Neuronal stem cell (in vitro differentiated cells): ENCODE measurements at regions not wholly inside any gene's neighbourhood (a gene's known extent, or its start where the extent isn't known, plus 50 kb on each side); places are given as distances from the start of the nearest gene placed in this dataset.
A peak's percentile ranks its signal among the peaks of the same experiment; 100 is the strongest.
"Not testable (repeated sequence)": the region's sequence is repeated elsewhere in the genome, so short reads cannot be mapped to it uniquely, and the experiment has no call there.

Source experiments
- DNase-seq: peaks from one replicate; pipeline ENCODE4 v3.0.0-alpha.2; 2013; ENCODE audit warnings: low spot score
- H2AFZ ChIP-seq: one replicate; pipeline ENCODE4 v1.6.1; 2013; ENCODE audit warnings: mild to moderate bottlenecking, low read length, inconsistent platforms
- H2AK5ac ChIP-seq: 2 replicates; pipeline ENCODE4 v1.6.1; 2013; ENCODE audit warnings: low read depth, mild to moderate bottlenecking, inconsistent platforms, low read length, moderate library complexity, mixed read lengths
- H2BK120ac ChIP-seq: 2 replicates; pipeline ENCODE4 v1.6.1; 2013; ENCODE audit warnings: low read depth, mild to moderate bottlenecking, inconsistent platforms, low read length, moderate library complexity, mixed read lengths
- H2BK12ac ChIP-seq: one replicate; pipeline ENCODE4 v1.6.1; 2013; ENCODE audit warnings: low read length, inconsistent platforms
- H2BK15ac ChIP-seq: 2 replicates; pipeline ENCODE4 v1.6.1; 2013; ENCODE audit warnings: mild to moderate bottlenecking, low read length, inconsistent platforms, mixed read lengths
- H2BK5ac ChIP-seq: one replicate; pipeline ENCODE4 v1.6.1; 2013; ENCODE audit warnings: inconsistent platforms, mild to moderate bottlenecking, low read length, moderate library complexity
- H3K14ac ChIP-seq: one replicate; pipeline ENCODE4 v1.6.1; 2013; ENCODE audit warnings: low read length, inconsistent platforms
- H3K18ac ChIP-seq: 2 replicates; pipeline ENCODE4 v1.6.1; 2013; ENCODE audit warnings: low read length, inconsistent platforms
- H3K23ac ChIP-seq: 2 replicates; pipeline ENCODE4 v1.6.1; 2013; ENCODE audit warnings: low read depth, mild to moderate bottlenecking, mixed read lengths, low read length, inconsistent platforms; ENCODE audit not compliant: poor library complexity
- H3K27ac ChIP-seq: replicated peaks from 3 replicates; pipeline ENCODE4 v1.5.1; 2013; ENCODE audit warnings: low read length, inconsistent platforms
- H3K27me3 ChIP-seq, 3 experiments: 2 replicates each; pipeline ENCODE4 v1.6.1; 2013; ENCODE audit warnings: low read length in 3 of 3, mild to moderate bottlenecking in 2 of 3, inconsistent platforms in 1 of 3, low read depth in 1 of 3, mixed read lengths in 1 of 3, moderate library complexity in 1 of 3; ENCODE audit not compliant: control insufficient read depth in 3 of 3, insufficient read depth in 3 of 3
- H3K36me3 ChIP-seq, 2 donors: replicated peaks in 1 of 2; 2 replicates each; pipeline ENCODE4 v1.6.1; 2013; ENCODE audit warnings: low read length in 2 of 2; ENCODE audit not compliant: control insufficient read depth in 2 of 2, insufficient read depth in 2 of 2
- H3K4ac ChIP-seq: 2 replicates; pipeline ENCODE4 v1.6.1; 2013; ENCODE audit warnings: inconsistent platforms, mild to moderate bottlenecking, low read length, moderate library complexity
- H3K4me1 ChIP-seq, 2 donors: 1 replicate in 1 of 2; 2 replicates in 1 of 2; pipeline ENCODE4 v1.6.1; 2013; ENCODE audit warnings: low read length in 2 of 2, low read depth in 1 of 2; ENCODE audit not compliant: control insufficient read depth in 2 of 2, insufficient read depth in 1 of 2
- H3K4me2 ChIP-seq: one replicate; pipeline ENCODE4 v1.6.1; 2013; ENCODE audit warnings: mild to moderate bottlenecking, low read length, inconsistent platforms; ENCODE audit not compliant: insufficient read depth, poor library complexity, severe bottlenecking
- H3K4me3 ChIP-seq, 2 donors: 2 replicates each; pipeline ENCODE4 v1.5.1; 2013; ENCODE audit warnings: low read length in 2 of 2, mild to moderate bottlenecking in 2 of 2, inconsistent platforms in 1 of 2, moderate library complexity in 1 of 2
- H3K79me1 ChIP-seq: one replicate; pipeline ENCODE4 v1.6.1; 2013; ENCODE audit warnings: low read depth, mild to moderate bottlenecking, inconsistent platforms, low read length, moderate library complexity
- H3K9ac ChIP-seq: one replicate; pipeline ENCODE4 v1.6.1; 2013; ENCODE audit warnings: mild to moderate bottlenecking, low read depth, low read length, inconsistent platforms; ENCODE audit not compliant: poor library complexity
- H3K9me3 ChIP-seq, 2 donors: replicated peaks in 1 of 2; 2 replicates each; pipeline versions ENCODE3 to v1.6.1; 2013; ENCODE audit warnings: low read length in 2 of 2, mild to moderate bottlenecking in 2 of 2, inconsistent platforms in 1 of 2, low read depth in 1 of 2, mixed read lengths in 1 of 2, moderate library complexity in 1 of 2; ENCODE audit not compliant: control insufficient read depth in 2 of 2, insufficient read depth in 1 of 2
- H4K8ac ChIP-seq: one replicate; pipeline ENCODE4 v1.6.1; 2013; ENCODE audit warnings: low read depth, mild to moderate bottlenecking, inconsistent platforms, low read length, moderate library complexity
- H4K91ac ChIP-seq: one replicate; pipeline ENCODE4 v1.6.1; 2013; ENCODE audit warnings: low read length, low read depth, mild to moderate bottlenecking, inconsistent platforms; ENCODE audit not compliant: poor library complexity
- WGBS, 2 donors: extraction: QIAGEN DNeasy Blood & Tissue Kit; methylation state at CpG; one replicate each; pipeline ENCODE4 v1.1.7; 2013; ENCODE audit warnings: missing lambda C conversion rate in 2 of 2, mixed read lengths in 1 of 2; ENCODE audit not compliant: insufficient read length in 2 of 2, insufficient replicate concordance in 1 of 2; ENCODE audit errors: extremely low coverage in 2 of 2; 5-methylcytosine and 5-hydroxymethylcytosine counted together

DNA sequence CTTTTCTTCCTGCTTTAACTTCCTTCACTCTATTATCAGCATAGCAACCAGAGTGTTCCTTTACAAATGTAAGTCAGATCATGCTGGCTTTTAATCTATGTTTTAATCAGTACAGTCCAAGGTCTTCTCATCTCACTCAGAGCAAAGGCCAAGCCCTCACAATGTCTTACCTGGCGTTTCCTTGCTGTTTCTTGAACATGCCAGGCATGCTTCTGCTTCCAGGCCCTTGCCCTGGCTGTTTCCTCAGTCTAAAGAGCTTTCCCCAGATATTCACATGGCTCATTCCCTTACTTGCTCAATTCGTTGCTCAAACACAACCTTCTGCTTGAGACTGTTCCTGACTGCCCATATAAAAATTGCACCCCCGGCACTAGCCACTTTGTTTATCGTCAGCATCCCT is 121.7 kb upstream of the GLRA1 start:
- Histone ChIP-seq H3K14ac (no peak overlapping the region), H2AFZ (no peak overlapping the region), H3K9me3 (no peaks in the 10 kb centered on the region), H2BK5ac (no peak overlapping the region), H3K4me2 (no peak overlapping the region), H2AK5ac (no peak overlapping the region), H2BK15ac (no peak overlapping the region), H3K27ac (no peak overlapping the region), H3K23ac (no peak overlapping the region), H3K9ac (no peak overlapping the region), H2BK120ac (no peak overlapping the region), H3K4me3 (no peak overlapping the region), H3K27me3 (no peaks in the 10 kb centered on the region), H3K18ac (no peak overlapping the region), H3K4ac (no peak overlapping the region), H4K8ac (no peak overlapping the region), H3K4me1 (no peaks in the 10 kb centered on the region), H2BK12ac (no peak overlapping the region), H3K36me3 (no peaks in the 10 kb centered on the region), H3K79me1 (no peaks in the 10 kb centered on the region), H4K91ac (no peak overlapping the region)
- no CpG with 5 or more reads among the region's 4 CpGs for WGBS, 2 donors
- no peak for DNase-seq

DNA sequence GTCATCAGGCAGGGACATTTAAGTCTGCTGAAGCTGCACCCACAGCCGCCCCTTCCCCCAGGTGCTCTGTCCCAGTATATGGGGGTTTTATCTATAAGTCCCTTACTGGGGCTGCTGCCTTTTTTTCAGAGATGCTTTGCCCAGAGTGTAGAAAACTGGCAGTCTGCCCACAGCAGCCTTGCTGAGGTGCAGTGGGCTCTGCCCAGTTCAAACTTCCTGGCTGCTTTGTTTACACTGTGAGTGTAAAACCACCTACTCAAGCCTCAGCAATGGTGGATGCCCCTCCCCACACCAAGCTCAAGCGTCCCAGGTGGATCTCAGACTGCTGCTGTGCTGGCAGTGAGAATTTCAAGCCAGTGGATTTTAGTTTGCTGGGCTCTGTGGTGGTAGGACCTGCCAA is 114.2 kb upstream of the GLRA1 start:
- not testable (repeated sequence) for H3K9ac ChIP-seq, H3K4me1 ChIP-seq, H2BK12ac ChIP-seq, H2AFZ ChIP-seq, H2BK5ac ChIP-seq, H3K27me3 ChIP-seq, H2AK5ac ChIP-seq, H2BK15ac ChIP-seq, H3K36me3 ChIP-seq, H3K9me3 ChIP-seq, H3K23ac ChIP-seq, H3K4me3 ChIP-seq, H2BK120ac ChIP-seq, H3K4ac ChIP-seq, H3K18ac ChIP-seq, H3K79me1 ChIP-seq, H4K8ac ChIP-seq, DNase-seq, H3K14ac ChIP-seq, H3K27ac ChIP-seq, H4K91ac ChIP-seq, H3K4me2 ChIP-seq
- WGBS, 2 donors = no CpG with 5 or more reads among the region's 2 CpGs

DNA sequence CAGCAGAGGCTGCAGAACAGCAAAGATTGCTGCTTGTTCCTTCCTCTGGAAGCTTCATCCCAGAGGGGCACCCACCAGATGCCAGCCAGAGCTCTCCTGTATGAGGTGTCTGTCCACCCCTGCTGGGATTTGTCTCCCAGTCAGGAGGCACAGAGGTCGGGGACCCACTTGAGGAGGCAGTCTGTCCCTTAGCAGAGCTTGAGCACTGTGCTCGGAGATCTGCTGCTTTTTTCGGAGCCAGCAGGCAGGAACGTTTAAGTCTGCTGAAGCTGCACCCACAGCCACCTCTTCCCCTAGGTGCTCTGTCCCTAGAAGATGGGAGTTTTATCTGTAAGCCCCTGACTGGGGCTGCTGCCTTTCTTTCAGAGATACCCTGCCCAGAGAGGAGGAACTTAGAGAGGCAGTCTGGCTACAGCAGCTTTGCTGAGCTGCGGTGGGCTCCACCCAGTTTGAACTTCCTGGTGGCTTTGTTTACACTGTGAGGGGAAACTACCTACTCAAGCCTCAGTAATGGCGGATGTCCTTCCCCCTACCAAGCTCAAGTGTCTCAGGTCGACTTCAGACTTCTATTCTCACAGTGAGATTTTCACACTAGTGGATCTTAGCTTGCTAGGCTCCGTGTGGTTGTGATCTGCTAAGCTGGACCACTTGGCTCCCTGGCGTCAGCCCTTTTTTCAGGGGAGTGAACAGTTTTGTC is 101.8 kb upstream of the GLRA1 start:
- not testable (repeated sequence) for H3K14ac ChIP-seq, H3K4me1 ChIP-seq, DNase-seq, H4K8ac ChIP-seq, H2BK120ac ChIP-seq, H3K9ac ChIP-seq, H3K27ac ChIP-seq, H3K23ac ChIP-seq, H3K9me3 ChIP-seq, H2BK5ac ChIP-seq, H3K4me3 ChIP-seq, H2BK15ac ChIP-seq, H3K4ac ChIP-seq, H2AK5ac ChIP-seq, H4K91ac ChIP-seq, H3K18ac ChIP-seq, H3K79me1 ChIP-seq, H3K36me3 ChIP-seq, H2BK12ac ChIP-seq, H3K27me3 ChIP-seq, H3K4me2 ChIP-seq
- no CpG with 5 or more reads among the region's 9 CpGs for WGBS, 2 donors
- H2AFZ ChIP-seq = peak overlapping the region; percentile 40

DNA sequence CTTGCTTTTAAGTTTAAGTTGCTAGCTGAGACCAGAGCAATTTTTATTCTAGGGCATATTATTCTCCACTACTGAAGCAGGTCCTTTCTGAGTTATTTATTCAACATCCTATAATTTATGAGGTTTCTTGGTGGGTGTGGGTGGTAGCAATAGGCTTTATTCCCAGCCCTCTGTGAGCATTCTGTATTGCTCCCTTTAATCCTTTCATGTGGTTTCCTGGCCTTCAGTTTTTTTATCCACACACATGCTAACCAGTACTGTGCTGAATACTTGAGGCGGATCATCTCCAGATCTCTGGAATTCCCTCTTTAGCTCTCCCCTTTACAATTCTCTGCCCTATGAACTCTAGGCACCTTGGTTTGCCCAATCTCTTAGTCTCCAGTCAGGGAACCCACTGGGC is 91.8 kb upstream of the GLRA1 start:
- no peaks in the 10 kb centered on the region for H3K9me3 ChIP-seq
- H3K4me3 ChIP-seq = no peak overlapping the region
- H3K9ac ChIP-seq = no peak overlapping the region
- no peak overlapping the region for H4K91ac ChIP-seq
- H2BK5ac ChIP-seq = no peak overlapping the region
- no peak overlapping the region for H3K14ac ChIP-seq
- H3K4me1 ChIP-seq = no peaks in the 10 kb centered on the region
- H3K79me1 ChIP-seq = no peaks in the 10 kb centered on the region
- H2BK120ac ChIP-seq = no peak overlapping the region
- H2BK12ac ChIP-seq = no peak overlapping the region
- no CpG with 5 or more reads among the region's 1 CpG for WGBS, 2 donors
- no peak overlapping the region for H3K18ac ChIP-seq
- no peaks in the 10 kb centered on the region for H3K36me3 ChIP-seq
- no peak overlapping the region for H4K8ac ChIP-seq
- no peak overlapping the region for H2BK15ac ChIP-seq
- no peak overlapping the region for H3K4ac ChIP-seq
- H2AFZ ChIP-seq = no peak overlapping the region
- no peak overlapping the region for H3K27ac ChIP-seq
- no peak for DNase-seq
- no peak overlapping the region for H3K4me2 ChIP-seq
- no peaks in the 10 kb centered on the region for H3K27me3 ChIP-seq
- no peak overlapping the region for H3K23ac ChIP-seq
- no peak overlapping the region for H2AK5ac ChIP-seq
